ENCODE measurements at regions not wholly inside any gene's neighbourhood (a gene's known extent, or its start where the extent isn't known, plus 50 kb on each side); places are given as distances from the start of the nearest gene placed in this dataset.

DNA sequence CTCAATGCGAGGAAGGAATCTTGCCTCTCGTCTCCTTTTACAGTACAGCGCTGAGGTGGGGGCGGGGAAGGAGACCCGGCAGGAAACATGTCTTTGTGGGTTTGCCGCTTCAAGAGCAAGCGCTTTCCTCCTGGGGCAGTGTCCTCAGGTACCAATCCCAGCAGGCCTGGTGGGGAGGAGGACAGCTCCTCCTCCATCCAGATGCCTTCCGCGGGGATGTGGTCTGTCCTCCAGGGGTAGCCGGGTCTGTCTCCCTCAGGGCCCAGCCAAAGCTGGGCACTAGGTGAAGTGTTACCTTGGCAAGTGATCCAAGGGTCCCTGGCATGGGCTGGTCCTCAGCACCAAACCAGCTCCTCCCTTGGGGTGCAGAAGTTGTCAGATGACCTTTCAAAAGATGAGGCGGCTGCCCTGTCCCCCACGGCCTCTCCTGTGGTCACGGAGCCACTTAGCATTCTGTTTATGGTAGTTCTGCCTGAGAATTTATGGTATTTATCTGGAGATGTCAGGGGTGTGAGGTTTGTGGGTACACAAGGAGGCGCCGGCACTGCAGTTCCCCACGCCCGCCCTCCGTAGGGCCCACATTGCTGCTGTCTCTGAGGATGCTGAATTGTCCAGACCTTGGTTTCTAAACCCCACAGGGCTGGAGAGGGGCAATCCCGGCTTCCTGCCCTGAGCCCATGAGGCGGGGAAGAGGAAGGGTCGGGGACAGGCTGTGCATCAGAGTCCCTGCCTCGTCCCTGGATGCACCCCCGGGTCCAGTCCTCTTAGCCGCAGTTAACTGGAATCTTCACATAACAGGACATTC lies 93.5 kb upstream of the ANO1 start:
- TF ChIP-seq SIN3A (IDR thresholded peaks at IDR 0.05; ENCODE audit: borderline replicate concordance, insufficient read depth, low read depth, low read length) (no peak), POLR2AphosphoS5 (IDR thresholded peaks at IDR 0.05; ENCODE audit: low read depth, low read length) (no peak), TCF7L2 (IDR thresholded peaks at IDR 0.05; ENCODE audit: low read depth, low read length) (no peak)
- TF ChIP-seq, protein P1, sequence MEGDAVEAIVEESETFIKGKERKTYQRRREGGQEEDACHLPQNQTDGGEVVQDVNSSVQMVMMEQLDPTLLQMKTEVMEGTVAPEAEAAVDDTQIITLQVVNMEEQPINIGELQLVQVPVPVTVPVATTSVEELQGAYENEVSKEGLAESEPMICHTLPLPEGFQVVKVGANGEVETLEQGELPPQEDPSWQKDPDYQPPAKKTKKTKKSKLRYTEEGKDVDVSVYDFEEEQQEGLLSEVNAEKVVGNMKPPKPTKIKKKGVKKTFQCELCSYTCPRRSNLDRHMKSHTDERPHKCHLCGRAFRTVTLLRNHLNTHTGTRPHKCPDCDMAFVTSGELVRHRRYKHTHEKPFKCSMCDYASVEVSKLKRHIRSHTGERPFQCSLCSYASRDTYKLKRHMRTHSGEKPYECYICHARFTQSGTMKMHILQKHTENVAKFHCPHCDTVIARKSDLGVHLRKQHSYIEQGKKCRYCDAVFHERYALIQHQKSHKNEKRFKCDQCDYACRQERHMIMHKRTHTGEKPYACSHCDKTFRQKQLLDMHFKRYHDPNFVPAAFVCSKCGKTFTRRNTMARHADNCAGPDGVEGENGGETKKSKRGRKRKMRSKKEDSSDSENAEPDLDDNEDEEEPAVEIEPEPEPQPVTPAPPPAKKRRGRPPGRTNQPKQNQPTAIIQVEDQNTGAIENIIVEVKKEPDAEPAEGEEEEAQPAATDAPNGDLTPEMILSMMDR (IDR thresholded peaks at IDR 0.05): no peak

All from Panc1 (cell line).